ENCODE measurements at regions not wholly inside any gene's neighbourhood (a gene's known extent, or its start where the extent isn't known, plus 50 kb on each side); places are given as distances from the start of the nearest gene placed in this dataset.
"Not testable (repeated sequence)": the region's sequence is repeated elsewhere in the genome, so short reads cannot be mapped to it uniquely, and the experiment has no call there.

GRCh38 chr4:12580787-12581186 is 903.4 kb downstream of the RAB28 start:
- ATAC-seq (no peak), DNase-seq (no peak)

- DNase-seq (no peak), ATAC-seq (no peak)
Measured at GRCh38 chr4:12579172-12579571, 905.0 kb downstream of the RAB28 start.

GRCh38 chr4:12576409-12576808 is 907.7 kb downstream of the RAB28 start:
- ATAC-seq = no peak
- no peak for DNase-seq

- no peak for ATAC-seq
- no peak for DNase-seq
Measured at GRCh38 chr4:12573716-12574115, 910.4 kb downstream of the RAB28 start.

GRCh38 chr4:12562476-12563140 is 921.5 kb downstream of the RAB28 start:
- ATAC-seq = no peak
- no peak for DNase-seq

- no peak for ATAC-seq
- no peak for DNase-seq
Measured at GRCh38 chr4:12562021-12562420, 922.1 kb downstream of the RAB28 start.

- ATAC-seq = no peak
Measured at GRCh38 chr4:12555011-12555410, 929.1 kb downstream of the RAB28 start.

GRCh38 chr4:12548678-12549077 is 935.5 kb downstream of the RAB28 start:
- ATAC-seq (no peak), DNase-seq (no peak)

More at GRCh38 chr4:12555011-12555410, 929.1 kb downstream of the RAB28 start:
- DNase-seq = no peak

GRCh38 chr4:12545812-12546211 is 938.3 kb downstream of the RAB28 start:
- no peak for DNase-seq
- no peak for ATAC-seq

- ATAC-seq (no peak), DNase-seq (no peak)
Measured at GRCh38 chr4:12538162-12538561, 946.0 kb downstream of the RAB28 start.

- ATAC-seq = no peak
- no peak for DNase-seq
Measured at GRCh38 chr4:12534684-12535083, 949.5 kb downstream of the RAB28 start.

- ATAC-seq = no peak
- no peak for DNase-seq
Measured at GRCh38 chr4:12519426-12519825, 964.7 kb downstream of the RAB28 start.

- DNase-seq (no peak), ATAC-seq (no peak)
Measured at GRCh38 chr4:12507868-12508481, 976.2 kb downstream of the RAB28 start.

GRCh38 chr4:12500409-12500808 is 983.7 kb downstream of the RAB28 start:
- ATAC-seq = no peak
- no peak for DNase-seq

GRCh38 chr4:12499693-12500092 is 984.4 kb downstream of the RAB28 start:
- DNase-seq (no peak), ATAC-seq (no peak)

- DNase-seq = no peak
- ATAC-seq = no peak
Measured at GRCh38 chr4:12495211-12495610, 988.9 kb downstream of the RAB28 start.

GRCh38 chr4:12492730-12493393 is 991.3 kb downstream of the RAB28 start:
- DNase-seq = no peak
- ATAC-seq = no peak

- no peak for ATAC-seq
- DNase-seq = no peak
Measured at GRCh38 chr4:12488672-12489071, 995.5 kb downstream of the RAB28 start.

- DNase-seq = no peak
- no peak for ATAC-seq
Measured at GRCh38 chr4:12487000-12487399, 997.1 kb downstream of the RAB28 start.

GRCh38 chr4:12472087-12472486 is 1012.1 kb downstream of the RAB28 start:
- DNase-seq (no peak), ATAC-seq (no peak)

- DNase-seq (no peak), ATAC-seq (no peak)
Measured at GRCh38 chr4:12471193-12471592, 1012.9 kb downstream of the RAB28 start.

- DNase-seq, ATAC-seq: not testable (repeated sequence)
Measured at GRCh38 chr4:12461576-12461975, 1022.6 kb downstream of the RAB28 start.

- ATAC-seq (no peak), DNase-seq (no peak)
Measured at GRCh38 chr4:12459126-12459525, 1025.0 kb downstream of the RAB28 start.

GRCh38 chr4:12458621-12459020 is 1025.5 kb downstream of the RAB28 start:
- no peak for DNase-seq
- ATAC-seq = no peak

Data from stimulated activated naive CD8-positive, alpha-beta T cell treated with anti-CD3 and anti-CD28 coated beads, Interleukin-15, Interleukin-2, amounts not matched to agents 100 U/mL and 50 U/mL, for 24 hours (primary cell).